Endothelial cell of umbilical vein (primary cell): ENCODE measurements at regions not wholly inside any gene's neighbourhood (a gene's known extent, or its start where the extent isn't known, plus 50 kb on each side); places are given as distances from the start of the nearest gene placed in this dataset.

Source experiments
- BruUV-seq: library from RNA; stranded (reverse); fragments of 400-500 nt; replicated peaks from 2 replicates; lab custom pipeline; 2021; lab: Mats Ljungman, UMichigan
- CTCF ChIA-PET: fragments of 300-600, 350-600 bp; sonication (Branson Sonifier 250); formaldehyde crosslinking; loops from one replicate; lab custom pipeline; 2021; ENCODE audit warnings: antibody characterized with exemption, inconsistent platforms; lab: Charles Lee
- POLR2A ChIA-PET: fragments of 300-600, 350-600 bp; sonication (Branson Sonifier 250); formaldehyde crosslinking; loops from one replicate; lab custom pipeline; 2021; ENCODE audit warnings: antibody characterized with exemption, inconsistent platforms; lab: Charles Lee
- DNase-seq: peaks from one replicate; pipeline ENCODE4 v3.0.0-alpha.2; 2011; ENCODE audit warnings: low read depth, low spot score
- FAIRE-seq: peaks from 2 replicates; lab custom pipeline; 2011; peaks lifted over from hg19 to GRCh38; lab: Jason Lieb, UNC
- H2AFZ ChIP-seq: 2 replicates; pipeline ENCODE4 v1.6.0; 2012; ENCODE audit warnings: low read depth, low read length, control low read depth, inconsistent platforms
- H3K27ac ChIP-seq: 2 replicates; pipeline ENCODE4 v1.5.1; 2011; ENCODE audit warnings: low read depth, mild to moderate bottlenecking, control low read depth, low read length, moderate library complexity; ENCODE audit not compliant: insufficient read depth
- H3K27me3 ChIP-seq, 2 experiments: 2 replicates each; pipeline versions ENCODE4 v1.6.0 to v1.6.1; 2011; ENCODE audit warnings: low read length in 2 of 2, mixed read lengths in 1 of 2; ENCODE audit not compliant: control insufficient read depth in 2 of 2, insufficient read depth in 2 of 2
- H3K36me3 ChIP-seq, 2 experiments: 2 replicates in 1 of 2; 3 replicates in 1 of 2; pipeline ENCODE4 v1.5.1; 2011; ENCODE audit warnings: low read length in 2 of 2, mild to moderate bottlenecking in 1 of 2, moderate library complexity in 1 of 2; ENCODE audit not compliant: control insufficient read depth in 2 of 2, insufficient read depth in 2 of 2; ENCODE audit errors: extremely low read depth in 1 of 2
- H3K4me1 ChIP-seq: 3 replicates; pipeline ENCODE4 v1.5.1; 2011; ENCODE audit warnings: mild to moderate bottlenecking, low read length; ENCODE audit not compliant: control insufficient read depth, insufficient read depth; ENCODE audit errors: extremely low read depth
- H3K4me2 ChIP-seq: 2 replicates; pipeline ENCODE4 v1.6.1; 2011; ENCODE audit warnings: low read length, control low read depth, mixed read lengths; ENCODE audit not compliant: insufficient read depth
- H3K4me3 ChIP-seq, 3 experiments: fragments of 200-600 bp in 1 of 3; sonication (generic), shearing (Covaris generic) in 1 of 3; replicated peaks in 1 of 3; 2 replicates each; pipeline ENCODE4 v1.5.1; 2011 to 2016; ENCODE audit warnings: control low read depth in 3 of 3, low read length in 3 of 3, mild to moderate bottlenecking in 2 of 3, inconsistent platforms in 1 of 3, low read depth in 1 of 3, moderate library complexity in 1 of 3; ENCODE audit not compliant: insufficient read depth in 1 of 3
- H3K79me2 ChIP-seq: 2 replicates; pipeline ENCODE4 v1.6.0; 2012; ENCODE audit warnings: low read length, inconsistent platforms; ENCODE audit not compliant: control insufficient read depth, insufficient read depth
- H3K9ac ChIP-seq: replicated peaks from 2 replicates; pipeline ENCODE3; 2011; ENCODE audit warnings: low read length, control low read depth; ENCODE audit not compliant: insufficient read depth; ENCODE audit errors: extremely low read depth
- H3K9me1 ChIP-seq: replicated peaks from 3 replicates; pipeline ENCODE4 v1.6.0; 2011; ENCODE audit warnings: mild to moderate bottlenecking, low read length; ENCODE audit not compliant: control insufficient read depth, insufficient read depth; ENCODE audit errors: extremely low read depth
- H3K9me3 ChIP-seq: replicated peaks from 2 replicates; pipeline ENCODE4 v1.5.1; 2012; ENCODE audit warnings: low read length, inconsistent platforms; ENCODE audit not compliant: control insufficient read depth, insufficient read depth
- H4K20me1 ChIP-seq: replicated peaks from 2 replicates; pipeline ENCODE3; 2011; ENCODE audit warnings: mild to moderate bottlenecking, low read length; ENCODE audit not compliant: control insufficient read depth, insufficient read depth; ENCODE audit errors: extremely low read depth
- CTCF ChIP-seq, 2 donors: IDR thresholded peaks; 1 replicate in 1 of 2; 2 replicates in 1 of 2; pipeline ENCODE4 v1.5.1; 2011; ENCODE audit warnings: low read length in 2 of 2, mild to moderate bottlenecking in 2 of 2, moderate library complexity in 2 of 2, control low read depth in 1 of 2, inconsistent platforms in 1 of 2, low read depth in 1 of 2; ENCODE audit not compliant: insufficient read depth in 1 of 2; ENCODE audit errors: extremely low read depth in 1 of 2
- EZH2 ChIP-seq: IDR thresholded peaks from 2 replicates; pipeline ENCODE4 v1.6.1; 2012; ENCODE audit warnings: borderline replicate concordance, low read depth, mild to moderate bottlenecking, moderate library complexity, low read length, inconsistent platforms; ENCODE audit not compliant: severe bottlenecking
- FOS ChIP-seq: IDR thresholded peaks from 2 replicates; pipeline ENCODE4 v1.6.1; 2011; ENCODE audit warnings: mild to moderate bottlenecking, low read length, moderate library complexity, borderline replicate concordance; ENCODE audit not compliant: insufficient read depth
- GATA2 ChIP-seq: IDR thresholded peaks from 2 replicates; pipeline ENCODE4 v1.7.0; 2011; ENCODE audit warnings: low read depth, mild to moderate bottlenecking, moderate library complexity, mixed read lengths, low read length; ENCODE audit not compliant: insufficient read length, insufficient read depth
- JUN ChIP-seq: IDR thresholded peaks from 2 replicates; pipeline ENCODE4 v1.6.1; 2011; ENCODE audit warnings: borderline replicate concordance, low read depth; ENCODE audit not compliant: insufficient read length, insufficient read depth
- MYC ChIP-seq: IDR thresholded peaks from one replicate; pipeline ENCODE4 v1.6.1; 2011; ENCODE audit warnings: mild to moderate bottlenecking, low read depth, low read length
- POLR2A ChIP-seq: IDR thresholded peaks from 2 replicates; pipeline ENCODE4 v1.6.1; 2012; ENCODE audit warnings: low read depth, mild to moderate bottlenecking, control low read depth, low read length
- POLR2AphosphoS5 ChIP-seq: IDR thresholded peaks from 2 replicates; pipeline ENCODE4 v1.6.1; 2012; ENCODE audit warnings: low read depth, mild to moderate bottlenecking, control low read depth, low read length, moderate library complexity; ENCODE audit not compliant: insufficient read depth
- dilution Hi-C: fragments of 300-500 bp; cut with MboI; formaldehyde crosslinking; loops from one replicate; pipeline ENCODE4 v1.15.0; 2019; ENCODE audit warnings: low sequenced_read_pairs; ENCODE audit not compliant: extremely low pct_ligation_motif_present
- intact Hi-C: fragments of 100-400 bp; cut with micrococcal nuclease; formaldehyde crosslinking; loops from one replicate; pipeline ENCODE4 v1.10.0; 2022
- TF ChIP-seq, protein P1 (sequence below): IDR thresholded peaks from 2 replicates; pipeline ENCODE4 v1.6.1; 2011; ENCODE audit not compliant: insufficient read depth, insufficient read length

DNA sequence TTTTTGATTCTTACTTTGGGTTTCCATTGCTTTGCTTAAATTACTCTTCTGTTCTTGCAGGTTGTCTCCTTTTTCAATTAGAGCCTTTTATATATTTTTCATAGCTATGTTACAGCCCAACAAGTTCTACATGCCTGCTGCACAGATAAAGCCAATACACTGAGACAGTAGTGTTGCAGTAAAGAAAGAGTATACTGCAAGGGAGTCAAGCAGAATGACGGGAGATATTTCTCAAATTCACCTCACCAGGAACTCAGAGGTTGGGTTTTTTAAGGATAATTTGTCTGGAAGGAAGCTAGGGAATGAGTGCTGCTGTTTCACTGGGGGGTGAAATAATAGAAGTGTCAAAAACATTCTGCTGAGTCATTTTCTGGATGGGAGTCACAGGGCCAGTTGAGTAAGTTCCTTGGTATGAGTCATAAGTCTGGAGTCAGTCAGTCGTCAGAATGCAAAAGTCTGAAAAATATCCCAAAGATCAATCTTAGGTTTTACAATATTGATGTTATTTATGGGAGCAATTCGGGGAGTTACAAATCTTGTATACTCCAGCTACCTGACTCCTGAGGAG, 193.0 kb upstream of the RGPD4 start:
- Histone ChIP-seq H4K20me1 (no peaks in the 10 kb centered on the region), H3K27ac (no peak overlapping the region), H3K9me3 (peaks cover 2% of the 10 kb centered on the region), H3K9me1 (no peaks in the 10 kb centered on the region), H3K9ac (no peak overlapping the region), H3K4me2 (no peak overlapping the region), H3K4me3 (no peak overlapping the region), H3K4me1 (no peaks in the 10 kb centered on the region), H3K27me3 (no peaks in the 10 kb centered on the region), H3K79me2 (no peaks in the 10 kb centered on the region), H2AFZ (no peak overlapping the region), H3K36me3 (no peaks in the 10 kb centered on the region)
- TF ChIP-seq GATA2 = no peak
- no peak for TF ChIP-seq POLR2AphosphoS5
- no peak for TF ChIP-seq EZH2
- no peak for TF ChIP-seq CTCF (IDR thresholded peaks at IDR 0.05; ENCODE audit: extremely low read depth in 1 of 2, insufficient read depth in 1 of 2, low read depth in 1 of 2, low read length in 2 of 2)
- TF ChIP-seq MYC = no peak
- no peak for TF ChIP-seq FOS
- no peak for TF ChIP-seq POLR2A
- TF ChIP-seq JUN = no peak
- TF ChIP-seq, protein P1, sequence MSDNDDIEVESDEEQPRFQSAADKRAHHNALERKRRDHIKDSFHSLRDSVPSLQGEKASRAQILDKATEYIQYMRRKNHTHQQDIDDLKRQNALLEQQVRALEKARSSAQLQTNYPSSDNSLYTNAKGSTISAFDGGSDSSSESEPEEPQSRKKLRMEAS = no peak
- dilution Hi-C loops = no loop called here
- intact Hi-C loops = no loop called here
- CTCF ChIA-PET = no interaction called here
- POLR2A ChIA-PET = no interaction called here
- no peak for FAIRE-seq
- no TSS peak for BruUV-seq
- DNase-seq = no peak
